Ishikawa (cell line): ENCODE measurements at regions not wholly inside any gene's neighbourhood (a gene's known extent, or its start where the extent isn't known, plus 50 kb on each side); places are given as distances from the start of the nearest gene placed in this dataset.

ENCODE experiments used
- CEBPB ChIP-seq: IDR thresholded peaks from 2 replicates; pipeline ENCODE4 v1.6.1; 2012
- CREB1 ChIP-seq: IDR thresholded peaks from 2 replicates; pipeline ENCODE4 v1.6.1; 2012; ENCODE audit warnings: low read depth
- EGR1 ChIP-seq: IDR thresholded peaks from 2 replicates; pipeline ENCODE4 v1.6.1; 2012
- EP300 ChIP-seq: IDR thresholded peaks from 2 replicates; pipeline ENCODE4 v1.6.1; 2012; ENCODE audit warnings: borderline replicate concordance
- FOXM1 ChIP-seq: IDR thresholded peaks from 2 replicates; pipeline ENCODE4 v1.6.1; 2012; ENCODE audit warnings: low read depth, borderline replicate concordance
- NFIC ChIP-seq: IDR thresholded peaks from 2 replicates; pipeline ENCODE4 v1.6.1; 2012
- RAD21 ChIP-seq: IDR thresholded peaks from 2 replicates; pipeline ENCODE4 v1.6.1; 2012; ENCODE audit warnings: low read depth
- TAF1 ChIP-seq: IDR thresholded peaks from 2 replicates; pipeline ENCODE4 v1.6.1; 2012; ENCODE audit warnings: low read depth, mild to moderate bottlenecking
- TCF12 ChIP-seq: IDR thresholded peaks from 2 replicates; pipeline ENCODE4 v1.6.1; 2012; ENCODE audit warnings: low read depth
- TEAD4 ChIP-seq: IDR thresholded peaks from 2 replicates; pipeline ENCODE4 v1.6.1; 2012
- YY1 ChIP-seq: IDR thresholded peaks from 2 replicates; pipeline ENCODE4 v1.6.1; 2012; ENCODE audit warnings: low read depth
- ZBTB7A ChIP-seq: IDR thresholded peaks from 2 replicates; pipeline ENCODE4 v1.6.1; 2012; ENCODE audit warnings: low read depth
- TF ChIP-seq, protein P1 (sequence below): IDR thresholded peaks from 2 replicates; pipeline ENCODE4 v1.6.1; 2012
- TF ChIP-seq, protein P2 (sequence below): IDR thresholded peaks from 2 replicates; pipeline ENCODE4 v1.6.1; 2012
- TF ChIP-seq, protein P3 (sequence below): IDR thresholded peaks from 2 replicates; pipeline ENCODE4 v1.6.1; 2012; ENCODE audit warnings: low read depth, mild to moderate bottlenecking

DNA sequence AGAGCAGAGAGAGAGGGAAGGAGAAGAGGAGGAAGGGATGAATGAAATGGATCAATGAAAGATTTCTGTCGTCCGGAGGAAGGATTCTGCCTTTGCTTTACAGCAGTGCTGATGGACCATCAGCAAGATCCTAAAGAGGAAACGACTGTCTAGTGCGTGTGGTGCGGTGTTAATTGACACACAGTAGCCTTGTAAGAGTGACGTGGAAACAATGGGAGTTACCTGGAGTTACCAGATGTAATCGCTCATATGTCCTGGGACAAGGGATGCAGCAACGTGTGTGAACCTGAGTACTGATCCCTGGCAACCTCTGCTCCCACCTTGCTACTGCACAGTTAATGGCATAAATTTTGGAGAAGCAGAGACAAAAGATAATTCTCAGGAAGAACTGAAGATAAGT, 62.6 kb upstream of the TPRG1 start:
- TF ChIP-seq CREB1 (no peak), RAD21 (no peak), TCF12 (no peak), CEBPB (no peak), EGR1 (no peak), FOXM1 (no peak), ZBTB7A (no peak), NFIC (no peak), TEAD4 (no peak), YY1 (no peak), EP300 (no peak), TAF1 (no peak)
- TF ChIP-seq, protein P1, sequence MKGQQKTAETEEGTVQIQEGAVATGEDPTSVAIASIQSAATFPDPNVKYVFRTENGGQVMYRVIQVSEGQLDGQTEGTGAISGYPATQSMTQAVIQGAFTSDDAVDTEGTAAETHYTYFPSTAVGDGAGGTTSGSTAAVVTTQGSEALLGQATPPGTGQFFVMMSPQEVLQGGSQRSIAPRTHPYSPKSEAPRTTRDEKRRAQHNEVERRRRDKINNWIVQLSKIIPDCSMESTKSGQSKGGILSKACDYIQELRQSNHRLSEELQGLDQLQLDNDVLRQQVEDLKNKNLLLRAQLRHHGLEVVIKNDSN: no peak
- TF ChIP-seq, protein P2, sequence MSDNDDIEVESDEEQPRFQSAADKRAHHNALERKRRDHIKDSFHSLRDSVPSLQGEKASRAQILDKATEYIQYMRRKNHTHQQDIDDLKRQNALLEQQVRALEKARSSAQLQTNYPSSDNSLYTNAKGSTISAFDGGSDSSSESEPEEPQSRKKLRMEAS: no peak
- TF ChIP-seq, protein P3, sequence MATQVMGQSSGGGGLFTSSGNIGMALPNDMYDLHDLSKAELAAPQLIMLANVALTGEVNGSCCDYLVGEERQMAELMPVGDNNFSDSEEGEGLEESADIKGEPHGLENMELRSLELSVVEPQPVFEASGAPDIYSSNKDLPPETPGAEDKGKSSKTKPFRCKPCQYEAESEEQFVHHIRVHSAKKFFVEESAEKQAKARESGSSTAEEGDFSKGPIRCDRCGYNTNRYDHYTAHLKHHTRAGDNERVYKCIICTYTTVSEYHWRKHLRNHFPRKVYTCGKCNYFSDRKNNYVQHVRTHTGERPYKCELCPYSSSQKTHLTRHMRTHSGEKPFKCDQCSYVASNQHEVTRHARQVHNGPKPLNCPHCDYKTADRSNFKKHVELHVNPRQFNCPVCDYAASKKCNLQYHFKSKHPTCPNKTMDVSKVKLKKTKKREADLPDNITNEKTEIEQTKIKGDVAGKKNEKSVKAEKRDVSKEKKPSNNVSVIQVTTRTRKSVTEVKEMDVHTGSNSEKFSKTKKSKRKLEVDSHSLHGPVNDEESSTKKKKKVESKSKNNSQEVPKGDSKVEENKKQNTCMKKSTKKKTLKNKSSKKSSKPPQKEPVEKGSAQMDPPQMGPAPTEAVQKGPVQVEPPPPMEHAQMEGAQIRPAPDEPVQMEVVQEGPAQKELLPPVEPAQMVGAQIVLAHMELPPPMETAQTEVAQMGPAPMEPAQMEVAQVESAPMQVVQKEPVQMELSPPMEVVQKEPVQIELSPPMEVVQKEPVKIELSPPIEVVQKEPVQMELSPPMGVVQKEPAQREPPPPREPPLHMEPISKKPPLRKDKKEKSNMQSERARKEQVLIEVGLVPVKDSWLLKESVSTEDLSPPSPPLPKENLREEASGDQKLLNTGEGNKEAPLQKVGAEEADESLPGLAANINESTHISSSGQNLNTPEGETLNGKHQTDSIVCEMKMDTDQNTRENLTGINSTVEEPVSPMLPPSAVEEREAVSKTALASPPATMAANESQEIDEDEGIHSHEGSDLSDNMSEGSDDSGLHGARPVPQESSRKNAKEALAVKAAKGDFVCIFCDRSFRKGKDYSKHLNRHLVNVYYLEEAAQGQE: no peak

DNA sequence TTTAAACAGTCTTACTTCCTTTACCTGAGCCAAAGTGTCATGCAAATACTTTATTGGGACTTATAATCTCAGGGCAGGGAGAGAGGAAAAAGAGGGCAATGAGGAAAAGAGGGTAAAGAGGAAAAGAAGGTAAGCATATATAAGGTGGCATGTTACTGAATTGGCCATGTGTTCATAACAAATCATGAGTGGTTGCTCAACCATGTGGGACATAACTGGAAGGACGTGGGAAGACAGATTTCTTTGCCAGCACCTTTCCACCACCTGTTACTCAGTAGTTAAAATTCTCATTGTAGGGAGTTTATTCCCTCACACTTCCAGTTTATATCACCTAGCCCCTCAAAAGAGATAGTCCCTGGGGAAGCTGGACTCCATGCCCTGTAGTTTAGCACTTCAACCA, 54.7 kb upstream of the TPRG1 start:
- TF ChIP-seq ZBTB7A: no peak

DNA sequence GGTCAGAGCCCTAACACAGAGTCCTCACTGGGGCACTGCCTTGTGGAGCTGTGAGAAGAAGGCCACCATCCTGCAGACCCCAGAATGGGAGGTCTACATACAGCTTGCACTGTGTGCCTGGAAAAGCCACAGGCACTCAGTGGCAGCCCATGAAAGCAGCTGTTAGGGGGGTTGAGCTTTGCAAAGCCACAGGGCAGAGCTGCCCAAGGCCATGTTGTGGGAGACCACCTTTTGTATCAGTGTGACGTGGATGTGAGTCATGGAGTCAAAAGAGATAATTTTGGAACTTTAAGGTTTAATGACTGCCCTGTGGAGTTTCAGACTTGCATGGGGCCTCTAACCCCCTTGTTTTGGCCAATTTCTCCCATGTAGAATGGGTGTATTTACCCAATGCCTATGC, 52.9 kb upstream of the TPRG1 start:
- TF ChIP-seq, protein P2: no peak
- TF ChIP-seq TCF12 (no peak), YY1 (no peak), NFIC (no peak), ZBTB7A (no peak), FOXM1 (no peak), TAF1 (no peak), RAD21 (no peak), EGR1 (no peak), EP300 (no peak), CREB1 (no peak)
- TF ChIP-seq, protein P1: no peak

DNA sequence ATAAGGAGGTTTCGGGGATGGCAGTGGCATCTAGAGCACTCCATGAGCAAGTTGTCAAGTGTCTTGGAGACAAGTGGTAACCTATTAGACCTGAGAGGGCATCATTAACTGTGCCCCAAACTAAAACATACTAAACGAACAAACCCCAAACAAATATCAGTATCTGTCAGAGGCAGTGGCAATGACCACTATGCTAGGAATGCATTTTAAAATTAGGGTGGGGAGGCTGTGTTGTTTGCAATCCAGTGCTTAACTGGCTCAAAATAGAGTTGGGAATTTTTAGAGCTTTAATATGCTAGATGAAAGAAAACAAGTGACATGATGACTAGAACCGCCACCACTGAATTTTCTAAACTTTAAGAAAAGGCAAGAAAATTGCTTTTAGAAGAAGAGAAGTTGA, 51.8 kb upstream of the TPRG1 start:
- TF ChIP-seq, protein P3: no peak
- no peak for TF ChIP-seq CREB1
- no peak for TF ChIP-seq YY1
- TF ChIP-seq NFIC: no peak
- TF ChIP-seq TCF12: no peak
- TF ChIP-seq, protein P1: no peak
- TF ChIP-seq TAF1: no peak
- TF ChIP-seq CEBPB: no peak
- TF ChIP-seq EGR1: no peak
- TF ChIP-seq FOXM1: no peak
- TF ChIP-seq EP300: no peak
- no peak for TF ChIP-seq ZBTB7A
- TF ChIP-seq, protein P2: no peak
- no peak for TF ChIP-seq TEAD4
- no peak for TF ChIP-seq RAD21

DNA sequence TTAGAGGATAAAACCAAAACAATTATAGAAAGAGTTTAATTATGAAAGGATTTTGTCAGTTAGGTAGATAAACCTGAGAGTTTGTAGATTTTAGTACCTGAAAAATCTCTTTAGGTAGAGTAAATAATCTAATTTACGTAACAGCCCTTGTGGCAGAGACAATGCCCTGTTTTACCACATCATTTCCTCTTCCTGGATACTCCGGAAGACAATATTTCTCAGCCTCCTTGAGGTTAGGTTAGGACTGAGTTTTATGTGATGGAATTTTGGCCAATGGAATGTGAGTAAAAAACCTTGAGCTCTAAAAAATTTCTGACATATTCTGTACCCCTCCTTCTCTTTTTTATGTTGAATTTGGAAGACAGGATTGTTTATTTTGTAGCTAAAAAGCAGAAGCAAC, 50.7 kb upstream of the TPRG1 start:
- no peak for TF ChIP-seq RAD21
